ENCODE measurements at regions not wholly inside any gene's neighbourhood (a gene's known extent, or its start where the extent isn't known, plus 50 kb on each side); places are given as distances from the start of the nearest gene placed in this dataset.

DNA sequence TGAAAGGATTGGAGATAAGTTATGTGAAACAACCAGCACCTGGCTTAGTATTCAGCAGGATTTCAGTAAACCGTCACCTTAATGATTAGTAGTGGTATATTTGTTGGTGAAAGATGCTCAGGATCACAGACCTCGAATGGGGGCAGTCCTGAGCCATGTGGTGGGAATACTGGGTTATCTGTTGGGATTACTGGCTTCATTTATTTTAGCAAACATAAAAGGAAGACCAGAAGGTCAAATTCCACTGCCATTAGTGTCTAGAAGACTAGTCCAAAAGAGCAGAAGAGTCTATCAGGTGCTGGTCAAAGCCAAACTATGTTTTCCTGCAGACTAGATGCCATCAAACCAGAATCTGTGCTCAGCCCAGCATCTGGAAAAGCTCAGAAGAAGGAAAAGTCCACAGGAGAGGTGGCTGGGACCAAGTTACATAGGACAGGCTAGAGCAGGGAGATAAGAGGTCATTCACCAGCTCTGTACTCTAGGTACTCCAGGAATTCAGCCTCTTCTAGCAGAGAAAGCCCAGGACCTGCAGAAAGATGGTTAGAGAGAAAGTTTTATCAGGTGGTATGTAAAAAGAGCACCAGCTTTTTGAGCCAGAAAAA, 343.4 kb downstream of the PLPP3 start:
- TF ChIP-seq, protein P1, sequence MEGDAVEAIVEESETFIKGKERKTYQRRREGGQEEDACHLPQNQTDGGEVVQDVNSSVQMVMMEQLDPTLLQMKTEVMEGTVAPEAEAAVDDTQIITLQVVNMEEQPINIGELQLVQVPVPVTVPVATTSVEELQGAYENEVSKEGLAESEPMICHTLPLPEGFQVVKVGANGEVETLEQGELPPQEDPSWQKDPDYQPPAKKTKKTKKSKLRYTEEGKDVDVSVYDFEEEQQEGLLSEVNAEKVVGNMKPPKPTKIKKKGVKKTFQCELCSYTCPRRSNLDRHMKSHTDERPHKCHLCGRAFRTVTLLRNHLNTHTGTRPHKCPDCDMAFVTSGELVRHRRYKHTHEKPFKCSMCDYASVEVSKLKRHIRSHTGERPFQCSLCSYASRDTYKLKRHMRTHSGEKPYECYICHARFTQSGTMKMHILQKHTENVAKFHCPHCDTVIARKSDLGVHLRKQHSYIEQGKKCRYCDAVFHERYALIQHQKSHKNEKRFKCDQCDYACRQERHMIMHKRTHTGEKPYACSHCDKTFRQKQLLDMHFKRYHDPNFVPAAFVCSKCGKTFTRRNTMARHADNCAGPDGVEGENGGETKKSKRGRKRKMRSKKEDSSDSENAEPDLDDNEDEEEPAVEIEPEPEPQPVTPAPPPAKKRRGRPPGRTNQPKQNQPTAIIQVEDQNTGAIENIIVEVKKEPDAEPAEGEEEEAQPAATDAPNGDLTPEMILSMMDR (conservative IDR thresholded peaks at IDR 0.05 in 1 of 2, IDR thresholded peaks at IDR 0.05 in 1 of 2; ENCODE audit: extremely low read depth in 1 of 2, insufficient read depth in 1 of 2, low read depth in 1 of 2, low read length in 2 of 2) = no peak
- no peak for TF ChIP-seq EZH2 (IDR thresholded peaks at IDR 0.05; ENCODE audit: borderline replicate concordance, low read length)

Measured in mammary epithelial cell (primary cell).